Right lobe of liver (tissue), 6 donors: ENCODE measurements at regions not wholly inside any gene's neighbourhood (a gene's known extent, or its start where the extent isn't known, plus 50 kb on each side); places are given as distances from the start of the nearest gene placed in this dataset.

Source experiments
- ATAC-seq, 4 donors: fragments of 200-7000 bp; cut with Tn5 transposase; one replicate each; pipeline ENCODE4 v1.9.1; 2020; ENCODE audit warnings: mild to moderate bottlenecking in 4 of 4, moderate library complexity in 4 of 4
- DNase-seq, 3 donors: peaks; one replicate each; pipeline ENCODE4 v3.0.0-alpha.2; 2020
- H3K27ac ChIP-seq, 3 donors: fragments of 200-600 bp; one replicate each; pipeline ENCODE4 v1.8.0; 2022
- H3K27me3 ChIP-seq, 2 donors: fragments of 200-600 bp; one replicate each; pipeline ENCODE4 v1.8.0; 2022
- H3K36me3 ChIP-seq, 4 donors: fragments of 200-600 bp; sonication (generic) in 1 of 4; one replicate each; pipeline versions ENCODE4 v1.5.1 to v1.8.0; 2017 to 2022; ENCODE audit warnings: control low read depth in 1 of 4
- H3K4me1 ChIP-seq, 4 donors: fragments of 200-600 bp; sonication (generic) in 1 of 4; one replicate each; pipeline versions ENCODE4 v1.5.1 to v1.8.0; 2017 to 2022; ENCODE audit warnings: control low read depth in 1 of 4
- H3K4me3 ChIP-seq, 3 donors: fragments of 200-600 bp; one replicate each; pipeline ENCODE4 v1.8.0; 2022
- H3K9me3 ChIP-seq, 4 donors: fragments of 200-600 bp; sonication (generic) in 1 of 4; one replicate each; pipeline versions ENCODE4 v1.5.1 to v1.8.0; 2017 to 2022; ENCODE audit warnings: control low read depth in 1 of 4
- CTCF ChIP-seq, 4 donors: fragments of 200-600 bp in 3 of 4; fragments of 450-650 bp in 1 of 4; IDR thresholded peaks; one replicate each; pipeline versions ENCODE4 v1.5.1 to v1.8.0; 2016 to 2022; ENCODE audit warnings: antibody characterized with exemption in 4 of 4, mild to moderate bottlenecking in 2 of 4
- POLR2A ChIP-seq: fragments of 450-650 bp; IDR thresholded peaks from one replicate; pipeline ENCODE4 v1.6.1; 2017; ENCODE audit warnings: antibody characterized with exemption, mild to moderate bottlenecking
- WGBS: methylation state at CpG from one replicate; pipeline ENCODE4 v1.1.6; 2018; ENCODE audit warnings: low coverage, low lambda C conversion rate; ENCODE audit not compliant: insufficient coverage; ENCODE audit errors: missing lambda C conversion rate; 5-methylcytosine and 5-hydroxymethylcytosine counted together
- intact Hi-C, 2 donors: fragments of 100-400 bp; cut with DNase I; formaldehyde crosslinking; loops; one replicate each; pipeline versions ENCODE4 v1.11.2 to v1.14.1; 2022
- donor health status: DM: no; HTN: yes; CAD: no.
- donor health status: DM: no; HTN: no; CAD: no.
- donor health status: DM: no; HTN: no; CAD: no.
- donor health status: DM: no; HTN: yes; CAD: no.
- donor health status: DM: no; HTN: yes; CAD: no.

- H3K27me3 ChIP-seq, result no peaks in the 10 kb centered on the region
- no peaks in the 10 kb centered on the region for H3K9me3 ChIP-seq
- TF ChIP-seq POLR2A (no peak), CTCF (IDR thresholded peaks at IDR 0.05) (no peak)
- peak overlapping the region in 1 of 3 donors; percentile 80 for H3K27ac ChIP-seq
- WGBS, result 38% methylated on average over 1 of the region's 1 CpG
- intact Hi-C loops, result no loop called here
- peak; percentile 79 to 88 (median 80) for ATAC-seq
- peaks cover 0 to 40% (median 7%) of the 10 kb centered on the region in 4 donors for H3K4me1 ChIP-seq
- no peak overlapping the region for H3K4me3 ChIP-seq
- DNase-seq, result no peak
- no peaks in the 10 kb centered on the region for H3K36me3 ChIP-seq
These were observed 360.3 kb upstream of the NECTIN3 start for GRCh38 chr3:110711130-110711832.

DNA sequence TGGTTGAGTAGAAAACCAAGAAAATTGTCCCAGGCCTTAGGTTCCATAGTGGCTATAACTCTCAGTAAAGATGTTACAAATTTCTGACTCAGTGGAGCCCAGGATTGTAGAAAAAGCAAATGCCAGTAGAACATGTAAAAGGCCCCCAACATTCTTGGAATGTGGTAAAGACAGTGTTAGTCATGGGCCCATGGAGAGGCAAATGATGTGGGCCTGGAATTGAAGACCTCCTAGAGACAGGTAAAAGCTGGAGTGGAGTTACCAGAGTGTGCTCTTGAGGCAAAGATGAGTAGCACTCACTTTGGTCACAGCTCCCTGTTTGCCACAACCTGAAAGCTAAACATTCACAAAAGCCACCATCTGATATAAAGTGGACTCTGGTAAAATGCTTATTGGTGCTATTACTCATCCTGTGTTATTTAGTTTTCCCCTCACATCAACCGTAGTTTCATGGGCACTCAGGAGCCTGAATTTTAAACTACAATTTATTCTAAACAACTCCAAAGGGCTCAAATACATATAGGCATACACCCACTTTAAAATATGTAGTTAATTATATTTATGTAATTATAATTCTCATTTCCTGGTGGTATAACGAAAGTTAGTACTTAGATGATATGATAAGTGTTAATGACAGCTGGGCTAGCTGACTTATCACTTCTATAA lies 359.6 kb upstream of the NECTIN3 start:
- peak overlapping the region in 2 of 3 donors; percentile 10 to 80 for H3K27ac ChIP-seq
- no peaks in the 10 kb centered on the region for H3K9me3 ChIP-seq
- no peak overlapping the region for H3K4me3 ChIP-seq
- no peak for DNase-seq
- intact Hi-C loops, result no loop called here
- peaks cover 0 to 40% (median 7%) of the 10 kb centered on the region in 4 donors for H3K4me1 ChIP-seq
- H3K27me3 ChIP-seq, result no peaks in the 10 kb centered on the region
- no peaks in the 10 kb centered on the region for H3K36me3 ChIP-seq
- WGBS, result 46% methylated on average over 2 of the region's 2 CpGs
- TF ChIP-seq POLR2A, result no peak
- no peak for TF ChIP-seq CTCF (IDR thresholded peaks at IDR 0.05)
- ATAC-seq, result peak in 2 of 4 donors; percentile 18 to 77

DNA sequence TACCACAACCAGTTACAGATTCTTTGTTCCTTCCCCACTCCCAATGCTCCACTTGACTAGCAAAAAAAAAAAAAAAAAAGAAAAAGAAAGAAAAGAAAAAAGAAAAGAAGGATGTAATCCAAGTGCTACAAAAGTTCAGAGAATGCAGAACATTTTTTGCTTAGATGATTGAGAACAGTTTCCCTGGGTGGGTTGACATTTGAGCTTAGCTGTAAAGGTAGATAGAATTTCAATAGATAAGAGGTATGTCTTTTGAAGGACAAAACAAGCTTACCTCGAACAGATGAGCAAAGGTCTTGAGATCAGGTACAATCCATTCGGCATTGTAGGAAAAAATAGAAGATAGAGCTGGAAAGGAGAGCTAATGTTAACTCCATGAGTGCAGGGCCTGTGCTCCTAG lies 344.6 kb upstream of the NECTIN3 start:
- H3K27ac ChIP-seq, result no peak overlapping the region
- no peak for ATAC-seq
- 24% methylated on average over 2 of the region's 2 CpGs for WGBS
- TF ChIP-seq CTCF (IDR thresholded peaks at IDR 0.05) (no peak), POLR2A (no peak)
- intact Hi-C loops, result no loop called here
- peaks cover 0 to 14% (median 5%) of the 10 kb centered on the region in 4 donors for H3K4me1 ChIP-seq
- no peaks in the 10 kb centered on the region for H3K9me3 ChIP-seq
- no peaks in the 10 kb centered on the region for H3K27me3 ChIP-seq
- no peak for DNase-seq
- no peaks in the 10 kb centered on the region for H3K36me3 ChIP-seq
- H3K4me3 ChIP-seq, result no peak overlapping the region

DNA sequence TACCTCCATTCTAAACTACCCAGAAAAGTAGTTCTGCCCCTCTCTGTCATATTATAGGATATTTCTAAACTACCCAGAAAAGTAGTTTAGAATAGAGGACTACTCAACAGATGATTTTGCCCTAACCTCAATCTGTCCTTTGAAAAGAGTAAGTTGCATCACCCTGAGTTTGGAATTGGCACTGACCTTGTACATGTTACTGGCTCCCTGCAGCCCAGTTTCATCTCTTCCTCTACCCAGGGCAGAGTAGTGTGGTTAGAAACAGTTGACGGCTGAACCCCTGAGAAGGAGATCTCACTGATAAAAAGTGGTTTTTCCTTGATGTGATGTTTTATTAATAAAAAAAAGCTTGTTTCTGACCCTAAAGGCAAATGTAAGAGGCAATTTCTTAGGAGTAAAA lies 340.5 kb upstream of the NECTIN3 start:
- H3K4me3 ChIP-seq, result no peak overlapping the region
- peak in 1 of 3 donors; percentile 60 for DNase-seq
- no peaks in the 10 kb centered on the region for H3K27me3 ChIP-seq
- H3K27ac ChIP-seq, result no peak overlapping the region
- no peak for TF ChIP-seq POLR2A
- TF ChIP-seq CTCF (IDR thresholded peaks at IDR 0.05), result no peak
- 15% methylated on average over 1 of the region's 1 CpG for WGBS
- ATAC-seq, result peak; percentile 94 to 96 (median 94)
- peaks cover 0 to 24% (median 5%) of the 10 kb centered on the region in 4 donors for H3K4me1 ChIP-seq
- intact Hi-C loops, result no loop called here
- H3K36me3 ChIP-seq, result no peaks in the 10 kb centered on the region
- H3K9me3 ChIP-seq, result no peaks in the 10 kb centered on the region
